IMR-90 (cell line): ENCODE measurements at regions not wholly inside any gene's neighbourhood (a gene's known extent, or its start where the extent isn't known, plus 50 kb on each side); places are given as distances from the start of the nearest gene placed in this dataset.

Experiments
- ATAC-seq: fragments of 200-7000 bp; cut with Tn5 transposase; 2 replicates; pipeline ENCODE4 v1.9.1; 2020; ENCODE audit warnings: low read depth, mild to moderate bottlenecking, moderate library complexity
- BruUV-seq: library from RNA; stranded (reverse); fragments of 400-500 nt; replicated peaks from 2 replicates; lab custom pipeline; 2021; lab: Mats Ljungman, UMichigan
- CTCF ChIA-PET: fragments of 300-600 bp; formaldehyde crosslinking; extraction: SDS; loops from one replicate; lab custom pipeline; 2021; ENCODE audit warnings: antibody characterized with exemption; lab: Yijun Ruan, JAX
- POLR2A ChIA-PET: fragments of 300-600 bp; sonication (Branson Sonifier 250); formaldehyde crosslinking; loops from one replicate; lab custom pipeline; 2022; ENCODE audit warnings: antibody characterized with exemption; ENCODE audit not compliant: unreplicated experiment; lab: Charles Lee
- DNase-seq: peaks from one replicate; pipeline ENCODE4 v3.0.0; 2013
- H2AFZ ChIP-seq: replicated peaks from 2 replicates; pipeline ENCODE3; 2013; ENCODE audit warnings: low read length, mild to moderate bottlenecking; ENCODE audit not compliant: poor library complexity
- H2AK5ac ChIP-seq: 2 replicates; pipeline ENCODE4 v1.6.1; 2013; ENCODE audit warnings: low read depth, low read length, inconsistent platforms
- H2AK9ac ChIP-seq: replicated peaks from 2 replicates; pipeline ENCODE3; 2013; ENCODE audit warnings: mild to moderate bottlenecking, low read depth, low read length, moderate library complexity; ENCODE audit not compliant: poor library complexity
- H2BK120ac ChIP-seq: 2 replicates; pipeline ENCODE4 v1.6.1; 2013; ENCODE audit warnings: low read depth, low read length, inconsistent platforms
- H2BK15ac ChIP-seq: 3 replicates; pipeline ENCODE4 v1.6.1; 2013; ENCODE audit warnings: low read depth, low read length, inconsistent platforms
- H2BK20ac ChIP-seq: 2 replicates; pipeline ENCODE4 v1.6.1; 2013; ENCODE audit warnings: low read depth, mild to moderate bottlenecking, inconsistent platforms, low read length, moderate library complexity
- H2BK5ac ChIP-seq: 2 replicates; pipeline ENCODE4 v1.6.1; 2013; ENCODE audit warnings: mild to moderate bottlenecking, low read depth, low read length, inconsistent platforms; ENCODE audit not compliant: poor library complexity, severe bottlenecking
- H3K14ac ChIP-seq: replicated peaks from 2 replicates; pipeline ENCODE4 v1.6.1; 2013; ENCODE audit warnings: low read depth, low read length, inconsistent platforms
- H3K18ac ChIP-seq: 2 replicates; pipeline ENCODE4 v1.6.1; 2013; ENCODE audit warnings: low read depth, low read length, control low read depth
- H3K23ac ChIP-seq: 2 replicates; pipeline ENCODE4 v1.6.1; 2013; ENCODE audit warnings: low read depth, low read length, inconsistent platforms
- H3K27ac ChIP-seq: 2 replicates; pipeline ENCODE4 v1.5.1; 2013; ENCODE audit warnings: mild to moderate bottlenecking, control low read depth, low read length; ENCODE audit not compliant: insufficient read depth
- H3K27me3 ChIP-seq: 2 replicates; pipeline ENCODE4 v1.6.1; 2013; ENCODE audit warnings: low read length; ENCODE audit not compliant: control insufficient read depth, insufficient read depth
- H3K36me3 ChIP-seq: 2 replicates; pipeline ENCODE4 v1.6.1; 2013; ENCODE audit warnings: low read length, mixed read lengths; ENCODE audit not compliant: control insufficient read depth, insufficient read depth
- H3K4ac ChIP-seq: 2 replicates; pipeline ENCODE4 v1.6.1; 2013; ENCODE audit warnings: low read depth, low read length, inconsistent platforms
- H3K4me1 ChIP-seq: 2 replicates; pipeline ENCODE4 v1.6.1; 2013; ENCODE audit warnings: low read length, mixed read lengths; ENCODE audit not compliant: control insufficient read depth, insufficient read depth
- H3K4me2 ChIP-seq: 2 replicates; pipeline ENCODE4 v1.6.1; 2013; ENCODE audit warnings: low read depth, mild to moderate bottlenecking, control low read depth, low read length, moderate library complexity
- H3K4me3 ChIP-seq: 2 replicates; pipeline ENCODE4 v1.5.1; 2013; ENCODE audit warnings: low read depth, mild to moderate bottlenecking, control low read depth, low read length, moderate library complexity; ENCODE audit not compliant: insufficient read depth
- H3K56ac ChIP-seq: 2 replicates; pipeline ENCODE4 v1.6.1; 2013; ENCODE audit warnings: low read length, inconsistent platforms; ENCODE audit not compliant: insufficient read depth; ENCODE audit errors: extremely low read depth
- H3K79me1 ChIP-seq, 2 experiments: 2 replicates each; pipeline ENCODE4 v1.6.1; 2013; ENCODE audit warnings: low read length in 2 of 2, inconsistent platforms in 1 of 2, low read depth in 1 of 2
- H3K9ac ChIP-seq: 2 replicates; pipeline ENCODE4 v1.6.1; 2013; ENCODE audit warnings: low read depth, low read length, control low read depth
- H3K9me1 ChIP-seq: 2 replicates; pipeline ENCODE4 v1.6.1; 2013; ENCODE audit warnings: low read length, inconsistent platforms; ENCODE audit not compliant: insufficient read depth
- H3K9me3 ChIP-seq: 2 replicates; pipeline ENCODE4 v1.6.1; 2013; ENCODE audit warnings: low read length; ENCODE audit not compliant: control insufficient read depth, insufficient read depth
- H4K20me1 ChIP-seq: 2 replicates; pipeline ENCODE4 v1.6.1; 2013; ENCODE audit warnings: low read length, inconsistent platforms; ENCODE audit not compliant: insufficient read depth
- H4K5ac ChIP-seq: 2 replicates; pipeline ENCODE4 v1.6.1; 2013; ENCODE audit warnings: mild to moderate bottlenecking, low read depth, low read length, control low read depth
- H4K8ac ChIP-seq, 2 experiments: 2 replicates each; pipeline ENCODE4 v1.6.1; 2013; ENCODE audit warnings: low read depth in 2 of 2, low read length in 2 of 2, control low read depth in 1 of 2, inconsistent platforms in 1 of 2
- H4K91ac ChIP-seq: 2 replicates; pipeline ENCODE4 v1.6.1; 2013; ENCODE audit warnings: low read depth, low read length, inconsistent platforms; ENCODE audit not compliant: insufficient read depth
- BHLHE40 ChIP-seq: fragments of 150-350 bp; IDR thresholded peaks from 2 replicates; pipeline ENCODE4 v1.6.1; 2016; ENCODE audit warnings: mild to moderate bottlenecking, low read depth, low read length
- CEBPB ChIP-seq: IDR thresholded peaks from 2 replicates; pipeline ENCODE4 v1.6.1; 2012; ENCODE audit warnings: low read depth, low read length, improper control_type of control experiment
- CHD1 ChIP-seq: IDR thresholded peaks from 2 replicates; pipeline ENCODE4 v1.6.1; 2012; ENCODE audit warnings: low read depth, low read length, improper control_type of control experiment
- CTCF ChIP-seq: conservative IDR thresholded peaks from 2 replicates; pipeline ENCODE4 v1.5.1; 2012; ENCODE audit warnings: mild to moderate bottlenecking, low read depth, low read length, improper control_type of control experiment
- MAFK ChIP-seq: IDR thresholded peaks from 2 replicates; pipeline ENCODE4 v1.6.1; 2012; ENCODE audit warnings: low read depth, low read length, improper control_type of control experiment
- NFE2L2 ChIP-seq: fragments of 150-350 bp; IDR thresholded peaks from 2 replicates; pipeline ENCODE4 v1.6.1; 2016; ENCODE audit warnings: low read depth, mild to moderate bottlenecking, low read length
- POLR2A ChIP-seq: IDR thresholded peaks from 2 replicates; pipeline ENCODE4 v1.6.1; 2012; ENCODE audit warnings: mild to moderate bottlenecking, low read depth, low read length
- RAD21 ChIP-seq: IDR thresholded peaks from 2 replicates; pipeline ENCODE4 v1.6.1; 2012; ENCODE audit warnings: low read length, improper control_type of control experiment
- RFX5 ChIP-seq: IDR thresholded peaks from 2 replicates; pipeline ENCODE4 v1.8.0; 2012; ENCODE audit warnings: low read depth, mild to moderate bottlenecking, low read length, moderate library complexity
- WGBS, 2 experiments: methylation state at CpG; one replicate each; pipeline versions ENCODE4 v1.1.5 to v1.1.7; 2013; ENCODE audit warnings: missing lambda C conversion rate in 2 of 2; ENCODE audit not compliant: insufficient read length in 1 of 2; ENCODE audit errors: extremely low coverage in 2 of 2; 5-methylcytosine and 5-hydroxymethylcytosine counted together
- dilution Hi-C: fragments of 300-500 bp; cut with HindIII; formaldehyde crosslinking; loops from one replicate; pipeline ENCODE4 v1.14.3; 2018; ENCODE audit warnings: low sequenced_read_pairs; ENCODE audit not compliant: unreplicated experiment
- in situ Hi-C: fragments of 300-500 bp; cut with MboI; formaldehyde crosslinking; loops from 3 replicates; pipeline ENCODE4 v1.14.3; 2019; ENCODE audit warnings: low sequenced_read_pairs, inconsistent platforms, mixed read lengths
- intact Hi-C: fragments of 100-400 bp; cut with micrococcal nuclease; formaldehyde crosslinking; loops from 2 replicates; pipeline ENCODE4 v1.10.0; 2022

- H3K27me3 ChIP-seq, result peaks cover 2% of the 10 kb centered on the region; the same call in 1 of the 2 replicates
- H4K8ac ChIP-seq, result no peak overlapping the region
- H2BK5ac ChIP-seq, result no peak overlapping the region
- no peaks in the 10 kb centered on the region for H3K36me3 ChIP-seq
- no peak for DNase-seq
- H3K14ac ChIP-seq, result no peak overlapping the region
- no peak overlapping the region for H3K27ac ChIP-seq
- no peak overlapping the region for H3K4me2 ChIP-seq
- peak overlapping the region; percentile 11 for H2AFZ ChIP-seq
- H3K9me3 ChIP-seq, result no peaks in the 10 kb centered on the region
- no peaks in the 10 kb centered on the region for H3K9me1 ChIP-seq
- H3K79me1 ChIP-seq, result no peaks in the 10 kb centered on the region
- H2BK120ac ChIP-seq, result no peak overlapping the region
- intact Hi-C loops (no loop called here), dilution Hi-C loops (no loop called here), in situ Hi-C loops (no loop called here)
- H2BK20ac ChIP-seq, result no peak overlapping the region
- H4K20me1 ChIP-seq, result no peaks in the 10 kb centered on the region
- WGBS, 2 experiments, result 38% methylated on average over 2 of the region's 6 CpGs; no CpG with 5 or more reads in 1 of the 2 experiments
- H2AK9ac ChIP-seq, result no peak overlapping the region
- H3K4ac ChIP-seq, result no peak overlapping the region
- H4K5ac ChIP-seq, result no peak overlapping the region
- ChIA-PET POLR2A (no interaction called here), CTCF (no interaction called here)
- H3K23ac ChIP-seq, result no peak overlapping the region
- BruUV-seq, result no TSS peak
- H3K9ac ChIP-seq, result no peak overlapping the region
- ATAC-seq, result no peak
- no peak overlapping the region for H3K4me3 ChIP-seq
- H2AK5ac ChIP-seq, result no peak overlapping the region
- no peak overlapping the region for H3K56ac ChIP-seq
- TF ChIP-seq MAFK, result no peak
- no peak for TF ChIP-seq RAD21
- TF ChIP-seq NFE2L2, result no peak
- no peak for TF ChIP-seq CTCF
- no peak for TF ChIP-seq RFX5
- no peak for TF ChIP-seq CHD1
- TF ChIP-seq CEBPB, result no peak
- TF ChIP-seq BHLHE40, result no peak
- no peak for TF ChIP-seq POLR2A
- H2BK15ac ChIP-seq, result no peak overlapping the region
- H4K91ac ChIP-seq, result no peak overlapping the region
- H3K4me1 ChIP-seq, result no peaks in the 10 kb centered on the region
- H3K18ac ChIP-seq, result no peak overlapping the region
Measured at GRCh38 chr12:114612062-114612461, 71.9 kb downstream of the TBX3 start.
